ENCODE measurements at regions not wholly inside any gene's neighbourhood (a gene's known extent, or its start where the extent isn't known, plus 50 kb on each side); places are given as distances from the start of the nearest gene placed in this dataset.
A peak's percentile ranks its signal among the peaks of the same experiment; 100 is the strongest.

DNA sequence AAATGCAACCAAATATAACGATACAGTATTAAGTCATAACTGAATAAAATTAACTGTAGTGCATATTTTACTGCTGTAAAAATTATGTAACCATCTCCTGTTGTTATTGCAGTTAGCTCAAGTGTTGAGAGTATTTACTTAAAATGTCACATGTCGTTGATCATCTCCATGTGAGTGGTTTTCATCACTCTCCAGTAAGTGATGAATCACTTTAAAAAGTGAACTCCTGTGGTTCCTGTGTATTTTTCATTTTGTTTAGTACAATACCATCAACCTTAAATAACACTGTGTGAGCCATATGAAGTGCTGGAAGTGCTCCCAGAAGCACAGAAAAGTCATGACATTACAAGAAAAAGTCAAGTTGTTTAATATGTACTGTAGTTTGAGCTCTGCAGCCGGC lies 104.7 kb upstream of the SLCO1B1 start:
- H3K36me3 ChIP-seq (replicated peaks in 1 of 2; ENCODE audit: insufficient read depth in 1 of 2, low read depth in 2 of 2): no peaks in the 10 kb centered on the region
- WGBS, 2 donors: 46 to 58% methylated on average over 3 of the region's 3 CpGs
- DNase-seq (no peak), ATAC-seq (no peak)
- H3K4me3 ChIP-seq: no peak overlapping the region
- intact Hi-C loops (cut with DNase I): no loop called here
- H3K27ac ChIP-seq: no peak overlapping the region
- H3K9me3 ChIP-seq: no peaks in the 10 kb centered on the region
- no peaks in the 10 kb centered on the region for H3K4me1 ChIP-seq
- TF ChIP-seq, protein P1, sequence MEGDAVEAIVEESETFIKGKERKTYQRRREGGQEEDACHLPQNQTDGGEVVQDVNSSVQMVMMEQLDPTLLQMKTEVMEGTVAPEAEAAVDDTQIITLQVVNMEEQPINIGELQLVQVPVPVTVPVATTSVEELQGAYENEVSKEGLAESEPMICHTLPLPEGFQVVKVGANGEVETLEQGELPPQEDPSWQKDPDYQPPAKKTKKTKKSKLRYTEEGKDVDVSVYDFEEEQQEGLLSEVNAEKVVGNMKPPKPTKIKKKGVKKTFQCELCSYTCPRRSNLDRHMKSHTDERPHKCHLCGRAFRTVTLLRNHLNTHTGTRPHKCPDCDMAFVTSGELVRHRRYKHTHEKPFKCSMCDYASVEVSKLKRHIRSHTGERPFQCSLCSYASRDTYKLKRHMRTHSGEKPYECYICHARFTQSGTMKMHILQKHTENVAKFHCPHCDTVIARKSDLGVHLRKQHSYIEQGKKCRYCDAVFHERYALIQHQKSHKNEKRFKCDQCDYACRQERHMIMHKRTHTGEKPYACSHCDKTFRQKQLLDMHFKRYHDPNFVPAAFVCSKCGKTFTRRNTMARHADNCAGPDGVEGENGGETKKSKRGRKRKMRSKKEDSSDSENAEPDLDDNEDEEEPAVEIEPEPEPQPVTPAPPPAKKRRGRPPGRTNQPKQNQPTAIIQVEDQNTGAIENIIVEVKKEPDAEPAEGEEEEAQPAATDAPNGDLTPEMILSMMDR (IDR thresholded peaks at IDR 0.05): no peak
- TF ChIP-seq POLR2A (IDR thresholded peaks at IDR 0.05): no peak
- no peaks in the 10 kb centered on the region for H3K27me3 ChIP-seq

DNA sequence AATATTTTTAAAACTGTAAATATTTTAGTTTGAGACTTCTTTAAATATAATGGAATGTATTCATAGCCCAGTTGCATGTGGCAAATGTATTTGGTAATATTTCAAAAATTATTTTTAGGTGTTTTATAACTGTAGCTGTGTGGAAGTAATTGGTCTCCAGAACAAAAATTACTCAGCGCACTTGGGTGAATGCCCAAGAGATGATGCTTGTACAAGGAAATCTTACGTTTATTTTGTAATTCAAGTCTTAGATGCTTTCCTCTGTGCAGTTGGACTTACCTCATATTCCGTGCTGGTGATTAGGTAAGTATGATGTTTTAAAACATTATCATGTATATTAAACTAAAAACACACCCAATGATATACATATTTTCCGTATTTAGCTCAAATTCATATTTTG lies 76.7 kb upstream of the SLCO1B1 start:
- H3K4me1 ChIP-seq: no peaks in the 10 kb centered on the region
- no peaks in the 10 kb centered on the region for H3K27me3 ChIP-seq
- TF ChIP-seq, protein P1 (IDR thresholded peaks at IDR 0.05): no peak
- TF ChIP-seq POLR2A (IDR thresholded peaks at IDR 0.05): no peak
- DNase-seq (no peak), ATAC-seq (no peak)
- H3K27ac ChIP-seq: no peak overlapping the region
- H3K36me3 ChIP-seq (replicated peaks in 1 of 2; ENCODE audit: insufficient read depth in 1 of 2, low read depth in 2 of 2): no peaks in the 10 kb centered on the region
- WGBS, 2 donors: 60 to 76% methylated on average over 4 of the region's 4 CpGs
- no peak overlapping the region for H3K4me3 ChIP-seq
- H3K9me3 ChIP-seq: no peaks in the 10 kb centered on the region
- intact Hi-C loops (cut with DNase I): no loop called here

DNA sequence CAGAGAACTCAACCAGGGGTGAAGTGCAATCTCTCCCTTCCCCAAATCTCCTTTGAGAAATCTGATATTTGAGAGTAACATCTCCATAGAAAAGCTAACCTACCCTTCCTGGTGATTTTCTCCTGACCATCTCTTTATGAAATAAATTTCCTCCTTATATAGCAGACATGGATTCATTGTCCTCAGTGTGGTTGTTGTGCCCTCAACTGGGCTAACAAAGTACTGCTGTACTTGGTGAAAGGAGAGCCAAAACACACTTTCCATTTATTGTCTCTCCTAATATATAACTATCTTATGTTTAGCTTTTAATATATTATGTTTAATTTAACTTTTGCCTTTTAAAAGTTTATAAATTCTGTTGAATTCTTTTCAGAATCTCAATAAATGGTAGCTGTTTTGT lies 65.1 kb upstream of the SLCO1B1 start:
- TF ChIP-seq, protein P1 (IDR thresholded peaks at IDR 0.05): peak; percentile 20 to 71 (median 57)
- no peak for TF ChIP-seq POLR2A (IDR thresholded peaks at IDR 0.05)
- intact Hi-C loops (cut with DNase I): loop anchor here (10.0 kb wide), 1 partner anchor 121 kb away; no protein-coding TSS in a partner anchor
- DNase-seq (peak in 2 of 4 donors; percentile 14 to 18), ATAC-seq (peak; percentile 45)
- H3K4me1 ChIP-seq: no peaks in the 10 kb centered on the region
- H3K36me3 ChIP-seq (replicated peaks in 1 of 2; ENCODE audit: insufficient read depth in 1 of 2, low read depth in 2 of 2): no peaks in the 10 kb centered on the region
- no peak overlapping the region for H3K4me3 ChIP-seq
- no peak overlapping the region for H3K27ac ChIP-seq
- no peaks in the 10 kb centered on the region for H3K9me3 ChIP-seq
- H3K27me3 ChIP-seq: no peaks in the 10 kb centered on the region

DNA sequence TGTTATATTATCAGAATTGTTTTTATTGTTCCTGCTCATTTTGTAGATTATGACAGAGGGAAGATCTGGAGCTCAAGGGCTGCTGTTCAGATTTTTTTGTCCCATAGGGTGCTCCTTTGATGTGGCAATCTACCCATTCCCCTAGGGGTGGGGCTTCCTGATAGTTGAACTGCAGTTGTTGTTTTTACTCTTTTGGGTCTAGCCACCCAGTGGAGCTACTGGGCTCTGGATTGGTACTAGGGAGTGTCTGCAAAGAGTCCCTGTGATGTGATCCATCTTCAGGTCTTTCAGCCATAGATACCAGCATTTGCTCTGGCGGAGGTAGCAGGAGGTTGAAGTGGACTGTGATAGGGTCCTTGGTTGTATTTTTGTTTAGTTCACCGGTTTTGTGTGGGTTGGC lies 57.9 kb upstream of the SLCO1B1 start:
- intact Hi-C loops (cut with DNase I): loop anchor here (10.0 kb wide), 1 partner anchor 308 kb away; no protein-coding TSS in a partner anchor
- TF ChIP-seq, protein P1 (IDR thresholded peaks at IDR 0.05): no peak
- no peak for TF ChIP-seq POLR2A (IDR thresholded peaks at IDR 0.05)
- no peak overlapping the region for H3K4me3 ChIP-seq
- H3K4me1 ChIP-seq: no peaks in the 10 kb centered on the region
- 82 to 92% methylated on average over 2 of the region's 2 CpGs for WGBS, 2 donors
- ATAC-seq: no peak
- H3K27ac ChIP-seq: no peak overlapping the region
- H3K36me3 ChIP-seq (replicated peaks in 1 of 2; ENCODE audit: insufficient read depth in 1 of 2, low read depth in 2 of 2): no peaks in the 10 kb centered on the region
- no peaks in the 10 kb centered on the region for H3K27me3 ChIP-seq
- DNase-seq: no peak
- no peaks in the 10 kb centered on the region for H3K9me3 ChIP-seq

DNA sequence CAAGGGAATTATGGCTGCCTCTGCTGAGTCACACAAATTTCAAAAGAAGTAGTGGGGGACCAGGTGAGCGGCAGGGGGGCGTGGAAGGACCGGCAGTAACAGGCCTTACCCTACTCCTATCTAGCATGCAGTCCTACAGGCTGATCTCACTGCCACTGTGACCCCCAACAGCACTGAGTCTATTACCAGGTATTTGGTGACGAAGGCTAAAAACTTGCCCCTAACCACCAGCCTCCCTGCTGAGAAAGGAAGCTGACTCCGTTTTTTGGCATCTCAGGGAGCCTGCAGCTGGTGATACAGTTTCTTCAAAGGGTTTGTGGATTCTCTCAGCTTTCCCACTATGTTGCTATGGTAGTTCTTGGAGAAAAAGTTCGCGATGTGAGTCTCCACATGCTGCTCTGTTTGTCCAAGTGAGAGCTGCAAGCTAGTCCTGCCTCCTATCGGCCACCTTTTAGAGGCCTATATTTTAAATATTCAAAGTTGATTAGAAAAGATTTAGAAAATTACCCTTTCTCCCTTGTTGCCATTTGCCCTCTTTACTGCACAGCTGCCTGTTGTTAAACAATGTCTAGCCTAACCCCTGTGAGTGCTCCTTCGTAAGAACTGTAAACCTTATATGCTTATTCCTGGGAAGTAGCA lies 57.1 kb upstream of the SLCO1B1 start:
- Histone ChIP-seq H3K4me3 (no peak overlapping the region), H3K4me1 (no peaks in the 10 kb centered on the region), H3K9me3 (no peaks in the 10 kb centered on the region), H3K27me3 (no peaks in the 10 kb centered on the region), H3K27ac (no peak overlapping the region), H3K36me3 (replicated peaks in 1 of 2; ENCODE audit: insufficient read depth in 1 of 2, low read depth in 2 of 2) (no peaks in the 10 kb centered on the region)
- TF ChIP-seq POLR2A (IDR thresholded peaks at IDR 0.05): no peak
- TF ChIP-seq, protein P1 (IDR thresholded peaks at IDR 0.05): no peak
- DNase-seq: no peak
- intact Hi-C loops (cut with DNase I): loop anchor here (10.0 kb wide), 1 partner anchor 309 kb away; no protein-coding TSS in a partner anchor
- no peak for ATAC-seq
- 84% methylated on average over 9 of the region's 9 CpGs for WGBS, 2 donors

All from body of pancreas (tissue), 4 donors.